Gastroesophageal sphincter (tissue), 3 donors: ENCODE measurements at regions not wholly inside any gene's neighbourhood (a gene's known extent, or its start where the extent isn't known, plus 50 kb on each side); places are given as distances from the start of the nearest gene placed in this dataset.

Experiments used
- EP300 ChIP-seq: sonication (generic); formaldehyde crosslinking; IDR thresholded peaks from one replicate; pipeline ENCODE4 v1.6.1; 2017; ENCODE audit warnings: antibody characterized with exemption, mild to moderate bottlenecking
- POLR2A ChIP-seq, 2 donors: fragments of 450-650 bp; IDR thresholded peaks; one replicate each; pipeline ENCODE4 v1.6.1; 2017; ENCODE audit warnings: antibody characterized with exemption in 2 of 2, mild to moderate bottlenecking in 2 of 2, moderate library complexity in 1 of 2
- TF ChIP-seq, protein P1 (sequence below), 4 experiments: fragments of 200-600 bp in 2 of 4; fragments of 450-650 bp in 2 of 4; sonication (generic) in 1 of 4; IDR thresholded peaks; one replicate each; pipeline ENCODE4 v1.5.1; 2017 to 2019; ENCODE audit warnings: antibody characterized with exemption in 4 of 4, mild to moderate bottlenecking in 2 of 4, moderate library complexity in 2 of 4

DNA sequence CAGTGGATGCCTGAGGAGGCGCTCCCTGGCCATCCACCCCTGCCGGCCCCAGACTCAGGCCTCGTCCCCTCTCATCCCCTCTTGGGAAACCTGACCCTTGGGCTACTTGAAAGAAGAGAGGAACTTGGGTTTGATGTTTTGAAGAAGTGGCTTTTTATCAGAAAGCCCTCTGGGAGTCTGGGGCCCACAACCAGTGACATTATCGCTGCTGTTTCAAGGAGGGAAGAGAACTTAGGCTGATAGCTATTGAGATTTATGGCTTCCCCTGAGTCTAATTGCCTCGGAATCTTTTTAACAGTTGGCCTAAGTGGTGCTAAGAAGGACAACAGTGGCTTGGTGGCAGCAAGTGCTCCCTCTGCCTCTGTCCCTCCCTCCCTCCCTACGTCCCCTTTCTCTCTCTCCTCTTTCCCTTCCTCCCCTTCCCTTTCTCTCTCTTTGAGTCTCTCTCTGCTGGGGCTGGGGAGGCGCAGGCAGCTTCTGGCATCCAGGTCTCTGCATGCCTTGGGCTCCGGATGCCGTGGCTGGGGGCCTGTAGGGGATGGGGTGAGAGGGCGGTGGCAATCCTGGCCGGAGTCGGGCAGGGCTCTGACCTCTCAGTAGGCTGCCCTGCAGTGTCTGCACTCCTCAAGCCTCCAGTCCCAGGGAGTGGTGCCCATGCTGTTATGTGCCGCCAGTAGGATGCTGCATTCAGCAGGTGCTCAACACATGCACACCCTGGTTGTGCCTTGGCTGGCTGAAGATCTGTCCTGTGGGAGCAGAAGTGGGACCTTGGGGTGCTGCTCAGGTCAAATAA is 49.6 kb upstream of the RXRA start:
- TF ChIP-seq, protein P1, sequence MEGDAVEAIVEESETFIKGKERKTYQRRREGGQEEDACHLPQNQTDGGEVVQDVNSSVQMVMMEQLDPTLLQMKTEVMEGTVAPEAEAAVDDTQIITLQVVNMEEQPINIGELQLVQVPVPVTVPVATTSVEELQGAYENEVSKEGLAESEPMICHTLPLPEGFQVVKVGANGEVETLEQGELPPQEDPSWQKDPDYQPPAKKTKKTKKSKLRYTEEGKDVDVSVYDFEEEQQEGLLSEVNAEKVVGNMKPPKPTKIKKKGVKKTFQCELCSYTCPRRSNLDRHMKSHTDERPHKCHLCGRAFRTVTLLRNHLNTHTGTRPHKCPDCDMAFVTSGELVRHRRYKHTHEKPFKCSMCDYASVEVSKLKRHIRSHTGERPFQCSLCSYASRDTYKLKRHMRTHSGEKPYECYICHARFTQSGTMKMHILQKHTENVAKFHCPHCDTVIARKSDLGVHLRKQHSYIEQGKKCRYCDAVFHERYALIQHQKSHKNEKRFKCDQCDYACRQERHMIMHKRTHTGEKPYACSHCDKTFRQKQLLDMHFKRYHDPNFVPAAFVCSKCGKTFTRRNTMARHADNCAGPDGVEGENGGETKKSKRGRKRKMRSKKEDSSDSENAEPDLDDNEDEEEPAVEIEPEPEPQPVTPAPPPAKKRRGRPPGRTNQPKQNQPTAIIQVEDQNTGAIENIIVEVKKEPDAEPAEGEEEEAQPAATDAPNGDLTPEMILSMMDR (IDR thresholded peaks at IDR 0.05), result no peak
- TF ChIP-seq POLR2A (IDR thresholded peaks at IDR 0.05), result no peak
- no peak for TF ChIP-seq EP300
